Fibroblast of pulmonary artery (primary cell): ENCODE measurements at regions not wholly inside any gene's neighbourhood (a gene's known extent, or its start where the extent isn't known, plus 50 kb on each side); places are given as distances from the start of the nearest gene placed in this dataset.

Source experiments
- DNase-seq: peaks from one replicate; pipeline ENCODE4 v3.0.0-alpha.2; 2010; ENCODE audit warnings: low read depth
- H3K4me3 ChIP-seq: replicated peaks from 2 replicates; pipeline ENCODE4 v1.5.1; 2011; ENCODE audit warnings: low read depth, mild to moderate bottlenecking, control low read depth, low read length, moderate library complexity
- TF ChIP-seq, protein P1 (sequence below): IDR thresholded peaks from 2 replicates; pipeline ENCODE4 v1.5.1; 2011; ENCODE audit warnings: mild to moderate bottlenecking, control low read depth, low read length, inconsistent platforms; ENCODE audit errors: missing control alignments

DNA sequence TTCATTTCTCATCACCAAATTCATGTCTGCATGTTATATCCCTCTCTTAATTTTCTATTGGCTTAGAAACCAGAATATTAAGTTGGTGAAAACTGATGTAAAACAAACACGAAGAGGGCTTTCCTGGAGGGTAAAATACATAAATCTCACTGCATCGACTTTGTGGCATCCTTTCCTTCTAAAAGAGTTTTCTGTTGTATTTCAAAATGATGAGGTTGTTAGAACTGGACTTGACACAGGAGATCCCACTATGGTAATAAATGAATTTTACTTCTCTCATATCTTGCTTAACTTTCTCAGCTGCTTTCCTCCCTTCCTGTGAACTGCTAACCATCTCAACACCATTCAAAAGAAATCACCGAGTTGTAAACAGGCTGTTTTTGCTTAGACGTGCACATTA, 162.0 kb upstream of the TRPC7 start:
- DNase-seq: no peak
- no peak overlapping the region for H3K4me3 ChIP-seq
- TF ChIP-seq, protein P1, sequence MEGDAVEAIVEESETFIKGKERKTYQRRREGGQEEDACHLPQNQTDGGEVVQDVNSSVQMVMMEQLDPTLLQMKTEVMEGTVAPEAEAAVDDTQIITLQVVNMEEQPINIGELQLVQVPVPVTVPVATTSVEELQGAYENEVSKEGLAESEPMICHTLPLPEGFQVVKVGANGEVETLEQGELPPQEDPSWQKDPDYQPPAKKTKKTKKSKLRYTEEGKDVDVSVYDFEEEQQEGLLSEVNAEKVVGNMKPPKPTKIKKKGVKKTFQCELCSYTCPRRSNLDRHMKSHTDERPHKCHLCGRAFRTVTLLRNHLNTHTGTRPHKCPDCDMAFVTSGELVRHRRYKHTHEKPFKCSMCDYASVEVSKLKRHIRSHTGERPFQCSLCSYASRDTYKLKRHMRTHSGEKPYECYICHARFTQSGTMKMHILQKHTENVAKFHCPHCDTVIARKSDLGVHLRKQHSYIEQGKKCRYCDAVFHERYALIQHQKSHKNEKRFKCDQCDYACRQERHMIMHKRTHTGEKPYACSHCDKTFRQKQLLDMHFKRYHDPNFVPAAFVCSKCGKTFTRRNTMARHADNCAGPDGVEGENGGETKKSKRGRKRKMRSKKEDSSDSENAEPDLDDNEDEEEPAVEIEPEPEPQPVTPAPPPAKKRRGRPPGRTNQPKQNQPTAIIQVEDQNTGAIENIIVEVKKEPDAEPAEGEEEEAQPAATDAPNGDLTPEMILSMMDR: no peak

- no peak overlapping the region for H3K4me3 ChIP-seq
- TF ChIP-seq, protein P1: no peak
- no peak for DNase-seq
Observed at GRCh38 chr5:136526791-136527190, 161.4 kb upstream of the TRPC7 start.

- no peak overlapping the region for H3K4me3 ChIP-seq
- no peak for DNase-seq
- TF ChIP-seq, protein P1: no peak
Observed at GRCh38 chr5:136526021-136526420, 160.7 kb upstream of the TRPC7 start.

DNA sequence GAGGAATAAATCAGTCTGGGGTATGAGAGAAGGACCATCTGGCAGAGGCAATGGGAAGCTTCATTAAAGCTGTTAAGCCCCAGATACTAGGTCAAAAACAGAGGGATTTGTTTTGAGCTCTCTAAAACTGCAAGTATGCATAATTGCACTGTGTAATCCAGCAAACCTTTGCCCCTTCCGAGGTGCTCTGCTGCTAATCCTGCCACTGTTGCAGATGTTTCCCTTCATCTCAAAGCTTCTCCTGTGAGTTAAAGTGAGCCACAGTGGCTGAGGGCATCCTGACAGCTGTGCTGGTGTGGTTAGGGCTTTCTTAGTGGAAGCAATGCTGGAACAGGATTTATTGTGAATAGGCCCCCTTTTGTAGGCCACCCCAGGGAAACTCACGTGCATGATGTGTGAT, 160.3 kb upstream of the TRPC7 start:
- DNase-seq: no peak
- TF ChIP-seq, protein P1: no peak
- no peak overlapping the region for H3K4me3 ChIP-seq

- TF ChIP-seq, protein P1: no peak
- H3K4me3 ChIP-seq: no peak overlapping the region
- no peak for DNase-seq
Observed at GRCh38 chr5:136522217-136522956, 157.0 kb upstream of the TRPC7 start.

DNA sequence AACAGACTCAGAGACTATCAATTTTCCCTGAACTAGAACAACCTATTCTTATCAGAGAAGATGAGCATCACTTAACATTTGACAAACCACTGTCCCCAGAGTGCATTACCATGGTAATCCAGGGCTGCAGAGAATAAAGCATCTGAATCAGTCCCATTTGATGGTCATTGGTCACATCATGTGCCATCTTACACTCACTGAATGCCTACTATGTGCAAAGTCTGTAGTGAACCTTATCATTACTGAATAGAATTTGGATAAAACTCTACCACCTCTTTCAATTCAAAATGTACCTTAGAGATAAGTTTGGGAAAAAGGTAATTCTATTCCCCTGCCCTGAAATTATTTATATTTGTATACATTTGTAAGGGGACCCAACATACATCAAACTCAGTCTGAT, 156.4 kb upstream of the TRPC7 start:
- TF ChIP-seq, protein P1: no peak
- no peak for DNase-seq
- H3K4me3 ChIP-seq: no peak overlapping the region

DNA sequence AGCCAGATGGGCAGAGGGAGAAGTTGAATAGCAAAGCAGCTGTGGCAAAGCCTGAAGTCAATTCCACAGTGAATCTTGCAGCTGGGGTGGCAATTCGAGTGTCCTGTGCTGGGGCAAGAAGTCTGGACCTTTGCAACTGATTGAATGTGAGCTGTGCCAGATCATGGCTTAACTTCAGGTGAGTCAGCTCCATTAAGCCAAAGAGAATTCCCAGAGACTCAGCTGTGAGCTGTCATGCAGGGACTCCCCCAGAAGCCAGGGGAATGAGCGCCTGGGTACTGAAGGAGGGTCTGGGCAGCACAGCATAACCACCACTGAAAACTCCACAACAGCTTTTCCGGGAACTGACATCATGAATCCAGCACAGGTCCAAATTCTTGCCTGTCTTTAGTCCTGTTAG, 153.5 kb upstream of the TRPC7 start:
- TF ChIP-seq, protein P1: no peak
- no peak overlapping the region for H3K4me3 ChIP-seq
- DNase-seq: no peak
